MCF 10A (cell line): ENCODE measurements at regions not wholly inside any gene's neighbourhood (a gene's known extent, or its start where the extent isn't known, plus 50 kb on each side); places are given as distances from the start of the nearest gene placed in this dataset.

ENCODE experiments used
- BruUV-seq: library from RNA; stranded (reverse); fragments of 400-500 nt; replicated peaks from 2 replicates; lab custom pipeline; 2021; lab: Mats Ljungman, UMichigan
- CTCF ChIA-PET: fragments of 300-600 bp; sonication (Branson Sonifier 250); formaldehyde crosslinking; extraction: SDS; loops from one replicate; lab custom pipeline; 2021; ENCODE audit warnings: antibody characterized with exemption, inconsistent platforms; lab: Yijun Ruan, JAX
- POLR2A ChIA-PET: fragments of 300-600, 350-650 bp; sonication (Branson Sonifier 250); formaldehyde crosslinking; extraction: SDS; loops from one replicate; lab custom pipeline; 2020; ENCODE audit warnings: antibody characterized with exemption, inconsistent platforms; lab: Yijun Ruan, JAX
- DNase-seq: peaks from one replicate; pipeline ENCODE4 v3.0.0-alpha.2; 2018; ENCODE audit not compliant: unreplicated experiment
- H3K27ac Mint-ChIP-seq: one replicate; pipeline ENCODE4 v1.8.0; 2022; ENCODE audit warnings: mild to moderate bottlenecking, low read depth, mixed read lengths; ENCODE audit not compliant: unreplicated experiment
- H3K27me3 Mint-ChIP-seq: one replicate; pipeline ENCODE4 v1.8.0; 2022; ENCODE audit warnings: mixed read lengths; ENCODE audit not compliant: insufficient read depth, unreplicated experiment
- H3K36me3 Mint-ChIP-seq: one replicate; pipeline ENCODE4 v1.8.0; 2022; ENCODE audit warnings: mild to moderate bottlenecking, moderate library complexity, mixed read lengths; ENCODE audit not compliant: insufficient read depth, unreplicated experiment
- H3K4me1 Mint-ChIP-seq: one replicate; pipeline ENCODE4 v1.8.0; 2022; ENCODE audit warnings: mixed read lengths; ENCODE audit not compliant: insufficient read depth, unreplicated experiment
- H3K4me3 Mint-ChIP-seq: one replicate; pipeline ENCODE4 v1.8.0; 2022; ENCODE audit warnings: mild to moderate bottlenecking, moderate library complexity, mixed read lengths; ENCODE audit not compliant: unreplicated experiment
- H3K9me3 Mint-ChIP-seq: one replicate; pipeline ENCODE4 v1.8.0; 2022; ENCODE audit warnings: mixed read lengths; ENCODE audit not compliant: unreplicated experiment
- CTCF ChIP-seq: fragments of 200-600 bp; IDR thresholded peaks from one replicate; pipeline ENCODE4 v1.8.0; 2022; ENCODE audit warnings: antibody characterized with exemption, mild to moderate bottlenecking; ENCODE audit not compliant: unreplicated experiment
- intact Hi-C: fragments of 100-400 bp; cut with micrococcal nuclease; formaldehyde crosslinking; loops from 2 replicates; pipeline ENCODE4 v1.14.1; 2022

- POLR2A ChIA-PET, result interaction anchor here (0.7 kb wide), 1 partner anchor 95 kb away, joined by 3 read pairs; no protein-coding TSS in a partner anchor
- H3K9me3 Mint-ChIP-seq, result no peaks in the 10 kb centered on the region
- no peak overlapping the region for H3K27ac Mint-ChIP-seq
- peaks cover 6% of the 10 kb centered on the region for H3K4me1 Mint-ChIP-seq
- DNase-seq, result no peak
- intact Hi-C loops, result loop anchor here (5.0 kb wide), 1 partner anchor 147 kb away; no protein-coding TSS in a partner anchor
- BruUV-seq, result no TSS peak
- no peak overlapping the region for H3K4me3 Mint-ChIP-seq
- no peaks in the 10 kb centered on the region for H3K27me3 Mint-ChIP-seq
- CTCF ChIA-PET, result interaction anchor here (0.6 to 1.0 kb wide), 2 partner anchors 10 to 30 kb away, joined by 3 read pairs; no protein-coding TSS in a partner anchor
- no peaks in the 10 kb centered on the region for H3K36me3 Mint-ChIP-seq
- TF ChIP-seq CTCF, result no peak
These were observed 96.7 kb upstream of the S1PR1 start for GRCh38 chr1:101139821-101140718.

GRCh38 chr1:101139130-101139529, 97.7 kb upstream of the S1PR1 start:
- CTCF ChIA-PET, result interaction anchor here (0.6 to 6.2 kb wide), 3 partner anchors 12 to 151 kb away, joined by 3 to 44 read pairs (median 5); no protein-coding TSS in a partner anchor
- POLR2A ChIA-PET, result no interaction called here

GRCh38 chr1:101137144-101138126, 99.4 kb upstream of the S1PR1 start:
- Mint-ChIP-seq H3K36me3 (peaks cover 5% of the 10 kb centered on the region), H3K4me3 (no peak overlapping the region), H3K27ac (no peak overlapping the region), H3K9me3 (no peaks in the 10 kb centered on the region), H3K27me3 (no peaks in the 10 kb centered on the region), H3K4me1 (peaks cover 6% of the 10 kb centered on the region)
- no TSS peak for BruUV-seq
- ChIA-PET CTCF (interaction anchor here (0.8 to 6.2 kb wide), 4 partner anchors 12 to 216 kb away, joined by 3 to 44 read pairs (median 4); no protein-coding TSS in a partner anchor), POLR2A (no interaction called here)
- TF ChIP-seq CTCF, result no peak
- intact Hi-C loops, result loop anchor here (5.0 kb wide), 1 partner anchor 150 kb away; no protein-coding TSS in a partner anchor
- DNase-seq, result peak; percentile 7

More at GRCh38 chr1:101139130-101139529, 97.7 kb upstream of the S1PR1 start:
- no peaks in the 10 kb centered on the region for H3K27me3 Mint-ChIP-seq
- no peak for DNase-seq
- H3K4me1 Mint-ChIP-seq, result peaks cover 6% of the 10 kb centered on the region
- intact Hi-C loops, result loop anchor here (5.0 kb wide), 1 partner anchor 148 kb away; no protein-coding TSS in a partner anchor
- no peak for TF ChIP-seq CTCF
- H3K4me3 Mint-ChIP-seq, result no peak overlapping the region
- peaks cover 5% of the 10 kb centered on the region for H3K36me3 Mint-ChIP-seq
- no peaks in the 10 kb centered on the region for H3K9me3 Mint-ChIP-seq
- H3K27ac Mint-ChIP-seq, result no peak overlapping the region
- BruUV-seq, result no TSS peak
